GM12865 (cell line): ENCODE measurements at regions not wholly inside any gene's neighbourhood (a gene's known extent, or its start where the extent isn't known, plus 50 kb on each side); places are given as distances from the start of the nearest gene placed in this dataset.

ENCODE experiments used
- DNase-seq: peaks from one replicate; pipeline ENCODE4 v3.0.0; 2010; ENCODE audit warnings: low read depth
- H3K4me3 ChIP-seq: 2 replicates; pipeline ENCODE4 v1.5.1; 2011; ENCODE audit warnings: mild to moderate bottlenecking, low read depth, low read length, control low read depth
- CTCF ChIP-seq: IDR thresholded peaks from 2 replicates; pipeline ENCODE4 v1.5.1; 2011; ENCODE audit warnings: low read length, control low read depth, low read depth, inconsistent platforms; ENCODE audit not compliant: insufficient read depth; ENCODE audit errors: missing control alignments

GRCh38 chr2:15687720-15688119, 96.1 kb downstream of the DDX1 start:
- H3K4me3 ChIP-seq: no peak overlapping the region
- no peak for DNase-seq
- no peak for TF ChIP-seq CTCF

GRCh38 chr2:15688924-15689568, 97.4 kb downstream of the DDX1 start:
- no peak for TF ChIP-seq CTCF
- H3K4me3 ChIP-seq: no peak overlapping the region
- no peak for DNase-seq

DNA sequence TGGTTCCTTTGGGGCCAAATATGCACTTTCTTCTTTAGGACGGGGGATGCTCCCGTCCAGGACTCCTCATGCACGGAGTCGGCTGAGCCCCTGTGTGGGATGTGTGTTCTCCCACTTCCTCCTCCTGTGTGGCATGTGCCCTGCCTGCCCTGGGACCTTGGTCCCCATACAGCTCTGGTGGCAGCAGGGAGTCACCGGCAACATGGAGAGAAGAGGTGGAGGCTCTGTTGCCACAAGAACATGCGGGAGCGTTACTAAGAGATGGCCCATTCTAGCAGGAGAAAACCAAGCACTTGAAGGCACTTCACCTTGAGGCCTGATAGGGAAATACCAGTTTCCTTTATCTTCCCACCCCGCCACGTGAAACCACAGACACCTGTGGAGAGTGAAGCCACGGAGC, 98.0 kb downstream of the DDX1 start:
- DNase-seq: no peak
- TF ChIP-seq CTCF: no peak
- H3K4me3 ChIP-seq: no peak overlapping the region

GRCh38 chr2:15691586-15692310, 100.1 kb downstream of the DDX1 start:
- DNase-seq: no peak

DNA sequence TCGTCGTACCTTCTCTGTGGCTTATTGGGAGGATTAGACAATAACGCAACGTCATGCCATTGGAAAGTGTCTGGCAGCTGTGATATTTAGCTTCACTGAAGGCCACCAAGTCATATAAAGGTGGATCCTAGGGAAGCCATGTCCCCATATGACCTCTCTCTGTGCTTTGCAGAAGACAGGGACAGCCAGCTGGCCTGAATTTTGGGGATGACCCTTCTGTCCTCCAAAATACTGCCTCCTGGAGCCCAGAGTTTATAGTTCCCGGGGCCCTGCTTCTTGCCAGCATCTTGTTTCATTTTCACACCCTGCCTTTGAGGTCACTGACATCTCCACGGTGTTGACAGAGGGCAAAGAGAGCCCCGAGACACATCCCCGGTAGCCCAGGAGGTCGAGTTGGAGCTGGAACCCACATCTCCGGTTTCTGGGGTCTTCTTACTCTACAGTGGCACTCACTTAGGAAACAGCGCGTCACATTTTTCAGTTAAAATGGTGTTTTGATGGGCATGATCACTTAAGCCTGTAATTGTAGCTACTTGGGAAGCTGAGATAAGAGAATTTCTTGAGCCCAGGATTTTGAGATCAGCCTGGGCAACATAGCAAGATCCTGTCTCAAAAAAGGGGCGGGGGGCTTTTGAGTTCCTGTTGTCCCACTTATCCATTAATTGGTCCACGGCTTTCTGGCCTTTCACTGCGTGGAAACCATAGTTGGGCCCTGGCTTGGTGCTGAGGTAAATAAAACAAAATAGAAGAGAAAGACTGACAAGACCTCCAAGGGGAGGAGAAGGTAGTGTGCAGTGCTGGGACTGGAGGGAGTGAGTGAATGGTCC, 101.1 kb downstream of the DDX1 start:
- DNase-seq: no peak
- no peak overlapping the region for H3K4me3 ChIP-seq
- no peak for TF ChIP-seq CTCF

More at GRCh38 chr2:15691586-15692310, 100.1 kb downstream of the DDX1 start:
- no peak for TF ChIP-seq CTCF
- H3K4me3 ChIP-seq: no peak overlapping the region

- DNase-seq: no peak
- no peak for TF ChIP-seq CTCF
- no peak overlapping the region for H3K4me3 ChIP-seq
These were observed 101.7 kb downstream of the DDX1 start for GRCh38 chr2:15693382-15693781.
